ENCODE measurements at regions not wholly inside any gene's neighbourhood (a gene's known extent, or its start where the extent isn't known, plus 50 kb on each side); places are given as distances from the start of the nearest gene placed in this dataset.

DNA sequence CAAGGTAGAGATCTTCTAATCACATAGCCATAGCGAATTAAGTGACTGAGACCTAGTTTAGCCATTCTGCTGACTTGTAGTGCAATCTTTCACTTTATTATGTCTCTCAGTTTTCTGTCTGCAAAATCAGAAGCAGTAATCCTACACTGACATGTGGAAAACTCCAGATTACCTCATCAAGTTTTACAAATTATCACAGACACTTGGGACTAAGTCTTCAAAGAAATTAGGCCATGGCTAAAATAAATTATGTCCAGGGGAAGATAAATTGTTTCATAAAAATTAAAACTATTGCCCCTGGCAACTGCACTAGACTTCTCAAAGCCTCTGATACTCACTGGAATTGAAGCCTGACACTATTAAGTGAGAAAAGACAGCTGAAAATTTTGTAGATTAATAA, 129.9 kb upstream of the RGMB start:
- H3K79me2 ChIP-seq (ENCODE audit: control insufficient read depth in 1 of 2, insufficient read depth in 2 of 2, low read length in 2 of 2): no peaks in the 10 kb centered on the region
- H3K9ac ChIP-seq (replicated peaks in 1 of 4; ENCODE audit: extremely low read depth in 1 of 4, low read depth in 3 of 4, low read length in 3 of 4): no peak overlapping the region
- no peak overlapping the region for H3K27ac ChIP-seq (ENCODE audit: low read depth, low read length)
- H3K4me2 ChIP-seq (ENCODE audit: insufficient read depth in 1 of 2, low read depth in 2 of 2, low read length in 2 of 2): no peak overlapping the region
- no peak overlapping the region for H4K5ac ChIP-seq (ENCODE audit: insufficient read length, low read depth, low read length)
- no peak overlapping the region for H2AFZ ChIP-seq (ENCODE audit: low read length)
- FAIRE-seq: no peak
- H3K56ac ChIP-seq (replicated peaks; ENCODE audit: insufficient read length, low read depth, low read length): no peak overlapping the region
- no peak overlapping the region for H4K8ac ChIP-seq (ENCODE audit: extremely low read depth, insufficient read depth, low read length)
- POLR2A ChIA-PET (ENCODE audit: partially characterized antibody): no interaction called here
- CTCF ChIA-PET (ENCODE audit: partially characterized antibody): interaction anchor here (0.8 to 2.1 kb wide), 2 partner anchors 9 to 188 kb away, joined by 3 to 7 read pairs; no protein-coding TSS in a partner anchor
- no peak overlapping the region for H2BK5ac ChIP-seq (ENCODE audit: low read depth, low read length)
- no peaks in the 10 kb centered on the region for H3K36me3 ChIP-seq (ENCODE audit: control insufficient read depth in 2 of 4, insufficient read depth in 4 of 4, low read length in 3 of 4)
- no peak overlapping the region for H4K91ac ChIP-seq (replicated peaks; ENCODE audit: insufficient read length, low read length)
- no peak overlapping the region for H2BK12ac ChIP-seq (ENCODE audit: low read depth, low read length)
- no peak overlapping the region for H2BK20ac ChIP-seq (ENCODE audit: low read length)
- H3K4me3 ChIP-seq (ENCODE audit: extremely low read depth in 1 of 4, insufficient read depth in 2 of 4, low read depth in 3 of 4, low read length in 4 of 4): no peak overlapping the region
- no peaks in the 10 kb centered on the region for H3K9me3 ChIP-seq (ENCODE audit: insufficient read depth in 2 of 2, low read depth in 1 of 2, low read length in 1 of 2)
- no peak overlapping the region for H2BK120ac ChIP-seq (replicated peaks; ENCODE audit: low read depth, low read length)
- H3K18ac ChIP-seq (ENCODE audit: extremely low read depth, low read length): no peak overlapping the region
- no peaks in the 10 kb centered on the region for H3K23me2 ChIP-seq (ENCODE audit: low read depth, low read length)
- H3K23ac ChIP-seq (ENCODE audit: insufficient read length): no peak overlapping the region
- WGBS, 2 experiments (ENCODE audit: extremely low coverage in 1 of 2, insufficient coverage in 1 of 2, insufficient read length in 1 of 2, insufficient replicate concordance in 2 of 2, low coverage in 1 of 2, low lambda C conversion rate in 2 of 2, missing lambda C conversion rate in 1 of 2): 95% methylated on average over 1 of the region's 1 CpG; no CpG with 5 or more reads in 1 of the 2 experiments
- H2BK15ac ChIP-seq (ENCODE audit: low read length): no peak overlapping the region
- H3K14ac ChIP-seq (ENCODE audit: insufficient read length): no peak overlapping the region
- H3K4me1 ChIP-seq (replicated peaks in 1 of 4; ENCODE audit: control insufficient read depth in 3 of 4, insufficient read depth in 4 of 4, low read length in 3 of 4): peaks cover 0 to 3% (median 1%) of the 10 kb centered on the region in 4 experiments; a peak in 1 of 7 replicates
- no peak overlapping the region for H3K4ac ChIP-seq (replicated peaks; ENCODE audit: insufficient read length, low read depth, low read length)
- H4K20me1 ChIP-seq (replicated peaks in 1 of 2; ENCODE audit: control insufficient read depth in 1 of 2, insufficient read depth in 2 of 2, low read length in 2 of 2): no peaks in the 10 kb centered on the region
- H3K27me3 ChIP-seq (replicated peaks in 1 of 4; ENCODE audit: control insufficient read depth in 3 of 4, extremely low read depth in 1 of 4, insufficient read depth in 3 of 4, low read length in 3 of 4): no peaks in the 10 kb centered on the region
- no peak for DNase-seq (ENCODE audit: low read depth in 1 of 2, low spot score in 2 of 2)
- no peaks in the 10 kb centered on the region for H3K79me1 ChIP-seq (ENCODE audit: low read depth, low read length)
- no peak overlapping the region for H2AK5ac ChIP-seq (ENCODE audit: low read depth, low read length)
- TF ChIP-seq CEBPB (IDR thresholded peaks at IDR 0.05; ENCODE audit: low read depth, low read length): no peak
- TF ChIP-seq PHF8 (conservative IDR thresholded peaks at IDR 0.05; ENCODE audit: low read depth, low read length): no peak
- TF ChIP-seq RXRA (IDR thresholded peaks at IDR 0.05; ENCODE audit: insufficient read depth, low read depth, low read length): no peak
- no peak for TF ChIP-seq BACH1 (IDR thresholded peaks at IDR 0.05; ENCODE audit: low read length)
- no peak for TF ChIP-seq POU5F1 (IDR thresholded peaks at IDR 0.05; ENCODE audit: low read depth, low read length)
- no peak for TF ChIP-seq YY1 (IDR thresholded peaks at IDR 0.05; ENCODE audit: low read depth, low read length)
- TF ChIP-seq SIN3A (conservative IDR thresholded peaks at IDR 0.05 in 1 of 2, IDR thresholded peaks at IDR 0.05 in 1 of 2; ENCODE audit: low read depth in 1 of 2, low read length in 2 of 2): no peak
- TF ChIP-seq TAF1 (IDR thresholded peaks at IDR 0.05; ENCODE audit: low read depth, low read length): no peak
- TF ChIP-seq SIRT6 (IDR thresholded peaks at IDR 0.05; ENCODE audit: low read length): no peak
- TF ChIP-seq EZH2 (IDR thresholded peaks at IDR 0.05; ENCODE audit: low read depth, low read length, severe bottlenecking): no peak
- TF ChIP-seq NANOG (IDR thresholded peaks at IDR 0.05; ENCODE audit: insufficient read depth, low read depth, low read length, poor library complexity, severe bottlenecking): no peak
- TF ChIP-seq POLR2AphosphoS5 (IDR thresholded peaks at IDR 0.05; ENCODE audit: low read depth, low read length): no peak
- TF ChIP-seq EP300 (IDR thresholded peaks at IDR 0.05; ENCODE audit: borderline replicate concordance in 1 of 2, low read depth in 2 of 2, low read length in 2 of 2): no peak
- TF ChIP-seq BRCA1 (IDR thresholded peaks at IDR 0.05; ENCODE audit: low read depth, low read length): no peak
- TF ChIP-seq CBX5 (IDR thresholded peaks at IDR 0.05; ENCODE audit: low read depth, low read length): no peak

Measured in H1 (cell line).